CD4-positive, alpha-beta T cell treated with Interleukin-6 for 4 hours (primary cell): ENCODE measurements at regions not wholly inside any gene's neighbourhood (a gene's known extent, or its start where the extent isn't known, plus 50 kb on each side); places are given as distances from the start of the nearest gene placed in this dataset.

ENCODE experiments used
- DNase-seq: peaks from one replicate; pipeline ENCODE4 v3.0.0-alpha.2; 2020; ENCODE audit warnings: mixed read lengths

- DNase-seq = no peak
These were observed 259.9 kb downstream of the ADGRG6 start for GRCh38 chr6:142561511-142562265.

- no peak for DNase-seq
These were observed 261.1 kb downstream of the ADGRG6 start for GRCh38 chr6:142562865-142563264.

GRCh38 chr6:142566628-142567396 is 265.0 kb downstream of the ADGRG6 start:
- DNase-seq = peak; percentile 67

GRCh38 chr6:142567461-142567860 is 265.7 kb downstream of the ADGRG6 start:
- DNase-seq = no peak

- DNase-seq = no peak
These were observed 267.2 kb downstream of the ADGRG6 start for GRCh38 chr6:142568857-142569597.

- DNase-seq = peak; percentile 20
These were observed 267.9 kb downstream of the ADGRG6 start for GRCh38 chr6:142569676-142570075.

GRCh38 chr6:142570221-142570671 is 268.4 kb downstream of the ADGRG6 start:
- no peak for DNase-seq

GRCh38 chr6:142592876-142593275 is 291.1 kb downstream of the ADGRG6 start:
- no peak for DNase-seq

- DNase-seq = no peak
These were observed 296.0 kb downstream of the ADGRG6 start for GRCh38 chr6:142597836-142598235.

- DNase-seq = no peak
These were observed 299.6 kb downstream of the ADGRG6 start for GRCh38 chr6:142601427-142601826.

GRCh38 chr6:142602972-142603371 is 301.2 kb downstream of the ADGRG6 start:
- no peak for DNase-seq

GRCh38 chr6:142605922-142606485 is 304.2 kb downstream of the ADGRG6 start:
- no peak for DNase-seq

GRCh38 chr6:142612956-142613355 is 311.1 kb downstream of the ADGRG6 start:
- no peak for DNase-seq

- DNase-seq = no peak
These were observed 312.2 kb downstream of the ADGRG6 start for GRCh38 chr6:142613981-142614380.

GRCh38 chr6:142617158-142617557 is 315.4 kb downstream of the ADGRG6 start:
- DNase-seq = no peak

GRCh38 chr6:142621822-142622221 is 320.0 kb downstream of the ADGRG6 start:
- DNase-seq = no peak

GRCh38 chr6:142624978-142625715 is 319.8 kb downstream of the HIVEP2 start:
- DNase-seq = no peak

GRCh38 chr6:142627474-142627873 is 317.5 kb downstream of the HIVEP2 start:
- peak; percentile 6 for DNase-seq

- DNase-seq = no peak
These were observed 313.2 kb downstream of the HIVEP2 start for GRCh38 chr6:142631517-142632385.

- DNase-seq = no peak
These were observed 311.7 kb downstream of the HIVEP2 start for GRCh38 chr6:142633317-142633716.

- no peak for DNase-seq
These were observed 309.8 kb downstream of the HIVEP2 start for GRCh38 chr6:142635130-142635529.
